HG03139 (cell line): ENCODE measurements at regions not wholly inside any gene's neighbourhood (a gene's known extent, or its start where the extent isn't known, plus 50 kb on each side); places are given as distances from the start of the nearest gene placed in this dataset.

Experiments used
- ATAC-seq: cut with Tn5 transposase; IDR thresholded peaks from one replicate; pipeline ENCODE4 v1.9.1; 2021; ENCODE audit not compliant: unreplicated experiment

GRCh38 chr10:43712821-43713584, 64.3 kb upstream of the ZNF32 start:
- no peak for ATAC-seq

GRCh38 chr10:43710772-43711471, 62.2 kb upstream of the ZNF32 start:
- ATAC-seq, result no peak

GRCh38 chr10:43708262-43708661, 59.6 kb upstream of the ZNF32 start:
- ATAC-seq, result no peak

- no peak for ATAC-seq
Measured at GRCh38 chr10:43707770-43708169, 59.1 kb upstream of the ZNF32 start.

GRCh38 chr10:43706166-43706565, 57.5 kb upstream of the ZNF32 start:
- no peak for ATAC-seq

GRCh38 chr10:43703286-43703685, 54.6 kb upstream of the ZNF32 start:
- ATAC-seq, result no peak

- ATAC-seq, result no peak
Measured at GRCh38 chr10:43702936-43703281, 54.2 kb upstream of the ZNF32 start.

- no peak for ATAC-seq
Measured at GRCh38 chr10:43702213-43702935, 53.7 kb upstream of the ZNF32 start.

GRCh38 chr10:43701295-43701694, 52.6 kb upstream of the ZNF32 start:
- no peak for ATAC-seq

GRCh38 chr10:43700306-43700705, 51.6 kb upstream of the ZNF32 start:
- no peak for ATAC-seq

- ATAC-seq, result no peak
Measured at GRCh38 chr10:43699516-43699915, 50.8 kb upstream of the ZNF32 start.
